ENCODE measurements at regions not wholly inside any gene's neighbourhood (a gene's known extent, or its start where the extent isn't known, plus 50 kb on each side); places are given as distances from the start of the nearest gene placed in this dataset.

DNA sequence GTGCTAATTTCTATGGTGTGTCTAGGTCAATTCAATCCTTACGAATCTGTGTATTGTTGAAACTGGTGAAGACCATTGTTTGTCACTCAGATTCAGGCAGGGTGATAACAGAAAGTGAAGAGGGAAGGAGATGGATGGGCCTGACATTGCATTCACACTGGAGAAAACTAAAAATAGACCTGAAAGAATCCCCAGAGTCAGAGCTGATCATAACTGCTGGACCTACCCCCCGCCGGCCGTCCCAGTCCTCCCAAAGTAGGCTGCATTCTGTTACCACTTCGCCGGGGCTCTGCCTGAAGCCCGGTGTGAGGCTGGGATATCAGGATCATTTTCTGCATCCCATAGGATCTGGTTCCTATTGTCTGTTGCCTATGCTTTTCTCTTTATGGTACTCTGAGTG lies 121.1 kb downstream of the NUF2 start:
- TF ChIP-seq GATA3 (IDR thresholded peaks at IDR 0.05; ENCODE audit: low read depth, low read length) (no peak), GATA2 (IDR thresholded peaks at IDR 0.05; ENCODE audit: low read depth, low read length) (no peak)
